Neural cell (in vitro differentiated cells): ENCODE measurements at regions not wholly inside any gene's neighbourhood (a gene's known extent, or its start where the extent isn't known, plus 50 kb on each side); places are given as distances from the start of the nearest gene placed in this dataset.
"Not testable (repeated sequence)": the region's sequence is repeated elsewhere in the genome, so short reads cannot be mapped to it uniquely, and the experiment has no call there.

Experiments
- CTCF ChIP-seq: fragments of 450-650 bp; IDR thresholded peaks from 2 replicates; pipeline ENCODE4 v1.5.1; 2014; ENCODE audit warnings: antibody characterized with exemption, mild to moderate bottlenecking, moderate library complexity; ENCODE audit not compliant: poor library complexity, severe bottlenecking
- RAD21 ChIP-seq: fragments of 450-650 bp; conservative IDR thresholded peaks from 2 replicates; pipeline ENCODE4 v1.6.1; 2014; ENCODE audit warnings: antibody characterized with exemption, mild to moderate bottlenecking, moderate library complexity
- SMC3 ChIP-seq: fragments of 450-650 bp; conservative IDR thresholded peaks from 2 replicates; pipeline ENCODE4 v1.6.1; 2014; ENCODE audit warnings: antibody characterized with exemption, mild to moderate bottlenecking, moderate library complexity; ENCODE audit not compliant: poor library complexity

- TF ChIP-seq CTCF, SMC3, RAD21: not testable (repeated sequence)
These were observed 358.4 kb upstream of the PDE3A start for GRCh38 chr12:20009965-20010364.
